GM18867 (cell line): ENCODE measurements at regions not wholly inside any gene's neighbourhood (a gene's known extent, or its start where the extent isn't known, plus 50 kb on each side); places are given as distances from the start of the nearest gene placed in this dataset.
A peak's percentile ranks its signal among the peaks of the same experiment; 100 is the strongest.

Experiments
- ATAC-seq: cut with Tn5 transposase; IDR thresholded peaks from one replicate; pipeline ENCODE4 v1.9.1; 2021; ENCODE audit warnings: mild to moderate bottlenecking, moderate library complexity; ENCODE audit not compliant: unreplicated experiment

DNA sequence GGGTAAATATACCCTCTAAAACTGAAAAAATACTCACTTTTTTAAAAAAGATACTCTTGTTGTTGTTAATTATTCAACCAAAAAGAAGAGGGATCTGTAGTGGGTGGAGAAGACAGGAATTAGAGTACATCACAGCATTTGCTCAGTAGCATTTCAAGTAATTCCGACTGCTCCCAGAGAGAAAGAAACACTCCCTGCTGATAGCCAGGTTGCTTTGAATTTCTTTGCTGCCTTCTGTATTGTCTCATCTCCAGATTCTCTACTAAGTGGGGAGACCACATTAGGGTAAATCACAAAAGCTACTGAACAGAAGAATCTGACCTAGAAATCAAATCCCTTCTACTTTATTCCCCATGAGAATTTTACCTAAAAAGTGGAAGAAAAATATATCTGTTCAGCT, 661.1 kb downstream of the BRINP3 start:
- ATAC-seq = no peak

DNA sequence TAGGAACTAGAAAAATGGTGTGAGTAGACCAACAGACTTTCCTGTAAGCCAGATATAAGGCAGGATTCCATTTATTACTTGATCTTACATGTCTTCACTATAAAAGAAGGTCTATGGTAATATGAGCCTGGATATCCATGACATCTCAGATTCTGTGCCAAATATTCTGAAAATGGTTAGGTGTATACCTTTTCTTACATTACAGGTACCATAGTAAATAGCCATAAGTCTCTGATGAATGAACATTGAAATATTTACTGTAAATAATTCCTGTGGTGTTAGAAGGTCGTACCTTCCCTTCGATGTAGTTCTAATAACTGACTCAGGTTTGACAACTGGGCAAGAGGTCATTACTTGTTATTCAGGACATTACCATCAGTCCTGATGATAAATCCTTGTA, 657.9 kb downstream of the BRINP3 start:
- ATAC-seq = no peak

DNA sequence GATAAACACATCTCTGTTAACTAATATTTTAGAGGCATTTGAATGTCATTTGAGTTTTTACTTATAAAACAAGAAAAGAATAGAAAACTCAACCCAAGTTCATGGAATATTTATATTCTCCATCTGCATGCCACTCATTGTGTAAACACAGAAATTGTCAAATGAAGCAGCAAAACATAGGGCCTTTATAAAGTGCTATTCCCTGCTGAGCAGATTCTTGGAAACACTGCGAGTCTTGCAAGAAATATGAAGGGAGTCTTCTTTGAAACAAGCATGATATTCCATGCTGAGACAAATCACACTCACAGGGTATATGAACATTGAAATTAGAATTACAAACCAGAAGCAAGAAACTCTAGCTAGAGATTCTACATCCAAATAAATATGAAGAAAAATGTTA, 655.8 kb downstream of the BRINP3 start:
- ATAC-seq = no peak

DNA sequence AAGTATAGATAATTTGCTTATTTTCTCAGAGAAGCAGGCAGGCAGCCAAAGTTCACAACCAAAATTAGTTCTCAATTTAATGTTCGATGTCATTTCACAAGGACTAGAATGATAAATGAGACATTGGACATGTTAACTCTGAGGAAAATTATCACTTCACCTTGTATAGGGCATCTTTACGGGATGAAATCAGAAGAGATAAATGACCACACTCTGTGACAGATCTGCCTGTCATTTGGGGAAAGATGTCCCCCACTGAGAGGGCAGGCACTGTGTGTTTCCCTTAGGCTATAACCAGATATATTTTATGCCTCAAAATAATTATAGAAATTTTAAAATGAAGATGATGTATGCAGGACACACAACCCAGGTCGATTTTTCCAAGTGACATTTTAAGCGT, 642.9 kb downstream of the BRINP3 start:
- no peak for ATAC-seq

DNA sequence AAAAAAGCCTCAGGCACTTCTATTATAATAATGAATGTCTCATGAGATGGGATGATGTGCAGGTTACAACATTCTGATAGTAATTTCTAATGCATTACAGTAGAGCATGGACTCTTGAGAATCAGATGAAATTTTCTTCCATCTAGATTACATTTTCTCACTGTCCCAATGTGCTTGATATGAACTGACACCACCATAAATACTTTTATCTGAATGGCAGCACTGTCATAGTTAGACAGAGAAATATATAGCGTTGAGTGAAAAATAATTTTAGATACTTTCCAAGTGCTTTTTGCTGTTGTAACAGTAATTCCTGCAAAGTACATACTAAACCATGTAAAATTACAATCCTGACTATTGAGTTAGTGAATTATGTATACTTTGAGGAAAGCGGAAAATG, 630.1 kb downstream of the BRINP3 start:
- no peak for ATAC-seq

DNA sequence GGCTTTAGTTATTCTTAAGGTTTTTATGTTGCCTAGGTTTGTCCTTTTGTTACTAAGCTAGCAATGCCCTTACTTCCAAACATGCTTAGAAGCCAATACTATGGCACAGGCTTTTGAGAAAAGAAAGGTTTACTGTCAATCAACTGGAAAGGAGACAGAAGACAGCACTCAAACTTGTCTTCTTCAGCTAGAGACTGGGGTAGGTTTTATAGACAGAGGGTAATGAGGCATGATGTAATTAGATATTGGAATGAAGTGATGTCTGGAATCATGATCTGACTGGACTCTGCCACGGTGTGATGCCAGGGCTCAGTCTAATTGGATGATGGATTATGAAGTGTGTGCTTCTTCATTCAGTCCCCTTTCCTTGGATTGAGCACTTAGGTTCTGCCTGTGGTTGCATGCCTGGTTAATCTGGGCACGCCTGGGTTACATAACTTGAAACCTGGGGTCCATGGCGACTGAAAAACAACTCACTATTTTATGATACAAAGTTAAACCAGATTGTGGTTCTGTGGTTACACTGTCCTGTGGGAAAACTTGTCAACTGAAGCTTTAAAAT, 625.8 kb downstream of the BRINP3 start:
- ATAC-seq = no peak

DNA sequence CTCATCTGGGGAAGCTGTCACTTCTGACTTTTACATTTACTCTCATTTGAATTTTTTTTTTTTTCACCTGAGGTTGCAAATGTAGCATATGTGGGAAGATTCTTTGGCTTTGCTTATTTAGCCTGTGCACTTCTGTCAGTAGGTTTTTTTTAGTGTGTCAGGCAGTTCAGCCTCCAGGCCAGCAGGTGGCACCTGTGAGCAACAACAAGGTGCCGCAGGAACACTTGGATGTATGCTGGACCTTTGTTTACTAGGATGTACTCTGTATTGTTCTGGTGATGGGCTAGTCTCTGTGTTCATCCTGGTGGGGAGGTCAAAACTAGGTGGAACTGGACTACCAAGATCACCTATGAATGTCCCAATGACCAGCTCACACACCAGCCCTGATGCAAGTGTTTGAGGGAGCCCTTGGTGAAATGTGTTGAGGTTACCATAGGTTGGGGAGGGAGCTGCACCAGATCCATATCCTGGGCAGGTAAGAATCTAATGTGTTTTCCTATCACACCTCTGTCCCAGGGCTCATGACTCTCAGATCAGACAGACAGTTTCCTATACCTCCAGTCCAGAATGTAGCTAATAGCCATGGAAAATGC, 618.2 kb downstream of the BRINP3 start:
- ATAC-seq = peak; percentile 78

DNA sequence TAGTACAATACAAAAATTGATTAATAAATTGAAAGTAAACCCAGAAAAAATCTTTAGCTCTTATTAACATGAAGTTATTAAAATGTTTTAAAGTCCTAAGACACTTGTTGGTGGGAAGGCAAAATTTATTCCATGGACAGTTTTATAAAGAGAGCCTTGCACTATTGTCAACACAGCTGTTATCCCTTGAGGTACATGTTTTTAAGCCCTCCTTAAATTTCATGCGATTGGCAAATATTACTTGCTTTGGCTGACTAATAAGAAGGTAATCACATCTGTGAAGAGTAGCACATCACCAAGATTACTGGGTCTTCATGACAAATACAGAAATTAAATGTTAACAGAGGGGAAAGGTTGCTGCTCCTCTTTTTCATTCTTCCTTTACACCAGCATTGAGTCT, 611.1 kb downstream of the BRINP3 start:
- ATAC-seq = no peak

DNA sequence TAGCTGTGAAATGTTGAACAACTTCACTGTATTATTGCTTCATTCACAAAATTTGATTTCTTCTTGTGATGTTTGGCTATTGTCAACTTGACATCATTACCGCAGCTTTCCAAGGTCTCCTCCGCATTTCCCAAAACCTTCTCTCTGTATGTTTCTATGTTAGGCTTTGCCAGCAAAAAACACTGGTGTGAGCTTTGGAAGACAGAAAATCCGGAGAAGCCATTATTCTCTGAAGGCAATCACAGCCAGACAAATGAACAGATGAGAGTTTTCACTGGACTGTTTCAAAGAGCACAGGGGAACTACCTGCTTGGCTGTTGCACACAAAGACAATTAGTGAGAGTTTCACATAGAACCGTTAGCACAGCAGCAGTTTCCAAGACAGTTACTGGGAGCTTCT, 609.6 kb downstream of the BRINP3 start:
- ATAC-seq = no peak

DNA sequence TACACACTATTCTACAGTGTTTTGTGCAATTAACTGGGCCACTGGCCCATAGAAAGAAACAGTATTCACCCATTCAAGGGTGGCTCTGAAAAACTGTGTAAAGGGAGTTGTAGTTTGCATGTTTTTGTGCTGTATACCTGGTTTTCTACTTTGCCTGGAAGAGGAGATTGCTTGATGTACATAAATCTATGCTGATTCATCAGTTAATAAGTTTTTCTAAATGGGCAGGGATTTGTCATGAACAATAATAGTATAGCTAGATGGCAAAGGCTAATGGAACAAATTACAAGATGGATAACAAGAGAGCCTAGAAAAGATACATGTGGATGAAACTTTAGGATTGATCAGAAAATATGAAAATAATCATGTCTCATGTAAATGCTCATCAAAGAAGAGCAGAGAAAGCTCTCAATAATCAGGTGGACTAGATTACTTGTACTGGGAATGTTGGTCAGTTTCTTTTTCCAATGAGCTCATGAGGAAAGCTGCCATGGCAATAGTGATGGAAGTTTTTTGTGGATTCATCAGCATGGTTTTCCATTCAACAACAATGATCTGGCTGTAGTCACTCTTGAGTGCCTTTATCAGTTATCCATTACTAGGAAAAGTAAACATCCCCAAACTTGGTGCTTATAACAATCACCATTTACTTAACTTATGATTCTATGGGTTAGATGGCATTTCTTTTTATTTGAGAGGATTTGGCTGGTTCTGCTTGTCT, 602.8 kb downstream of the BRINP3 start:
- ATAC-seq = no peak

DNA sequence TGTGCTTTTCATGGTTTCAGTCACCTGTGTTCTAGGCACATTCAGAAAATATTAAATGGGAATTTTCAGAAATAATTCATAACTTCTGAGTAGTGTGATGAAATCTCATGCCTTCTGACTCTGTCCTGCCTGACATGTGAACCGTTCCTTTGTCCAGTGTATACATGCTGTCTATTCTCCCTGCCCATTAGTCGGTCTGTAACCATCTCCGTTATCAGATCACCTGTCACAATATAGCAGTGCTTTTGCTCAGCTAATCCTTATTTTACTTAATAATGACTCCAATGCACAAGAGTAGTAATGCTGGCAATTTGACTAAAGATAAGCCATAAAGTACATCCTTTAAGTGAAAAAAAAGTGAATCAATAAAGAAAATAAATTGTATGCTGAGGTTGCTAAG, 597.5 kb downstream of the BRINP3 start:
- no peak for ATAC-seq

DNA sequence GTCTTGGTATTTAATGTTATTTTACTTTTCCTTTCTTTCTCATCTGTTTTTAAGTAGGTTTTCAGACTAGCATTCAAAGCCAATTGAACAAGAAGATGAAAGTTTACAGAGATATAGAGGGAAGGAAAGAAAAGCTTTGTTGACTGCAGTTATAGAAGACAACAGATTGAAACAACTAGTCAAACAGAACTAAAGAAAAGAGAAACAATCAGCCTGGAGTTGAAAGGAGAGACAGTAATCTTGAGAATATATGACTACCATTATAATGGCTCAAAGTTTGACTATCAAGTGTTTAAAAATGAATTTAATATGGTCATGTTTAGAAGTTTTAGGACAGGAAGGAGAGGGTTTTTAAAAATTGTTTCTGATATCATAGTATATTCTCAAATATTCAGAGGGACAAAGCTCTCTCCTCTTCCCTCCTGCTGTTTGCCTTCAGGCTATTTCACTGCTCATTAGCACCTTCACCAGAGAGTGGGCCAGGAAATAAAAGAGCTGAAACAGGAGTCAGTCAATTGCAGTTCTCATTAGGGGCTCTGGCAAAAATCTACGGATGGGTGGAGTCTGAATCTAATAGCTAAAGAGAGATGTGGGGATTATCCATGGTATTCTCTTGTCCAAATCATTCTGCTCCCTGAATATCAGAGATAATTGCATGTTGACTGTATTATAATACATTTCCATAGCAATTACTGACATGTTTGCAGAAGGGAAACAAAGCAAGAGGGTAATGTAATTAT, 577.8 kb downstream of the BRINP3 start:
- ATAC-seq = no peak

DNA sequence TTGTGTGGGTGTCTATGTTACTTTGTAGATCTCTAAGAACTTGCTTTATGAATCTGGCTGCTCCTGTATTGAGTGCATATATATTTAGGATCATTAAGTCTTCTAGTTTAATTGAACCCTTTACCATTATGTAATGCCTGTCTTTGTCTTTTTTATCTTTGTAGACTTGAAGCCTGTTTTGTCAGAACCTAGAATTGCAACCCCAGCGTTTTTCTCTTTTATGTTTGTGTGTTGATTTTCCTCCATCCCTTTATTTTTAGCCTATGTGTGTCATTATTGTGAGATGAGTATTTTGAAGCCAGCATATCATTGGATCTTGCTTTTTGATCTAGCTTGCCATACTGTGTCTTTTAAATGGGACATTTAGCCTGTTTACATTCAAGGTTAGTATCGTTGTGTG, 573.2 kb downstream of the BRINP3 start:
- ATAC-seq = no peak

DNA sequence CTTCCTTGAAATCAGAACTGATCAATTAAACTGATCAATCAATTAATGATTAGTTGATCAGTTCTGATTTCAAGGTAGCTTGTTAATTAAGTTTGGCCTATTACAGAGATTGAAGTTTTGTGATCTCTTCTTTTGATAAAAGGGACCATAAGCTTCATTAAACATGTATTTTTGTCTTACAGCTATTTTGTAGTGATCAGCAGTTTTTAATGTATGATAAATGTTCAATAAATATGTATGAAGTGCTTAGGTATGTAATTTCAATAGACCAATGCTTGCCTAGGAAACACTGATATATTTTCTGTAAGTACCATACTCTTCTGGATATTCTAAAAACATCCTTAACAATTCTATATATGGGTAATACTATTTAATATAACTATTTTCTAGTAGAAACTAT, 569.6 kb downstream of the BRINP3 start:
- ATAC-seq = no peak

DNA sequence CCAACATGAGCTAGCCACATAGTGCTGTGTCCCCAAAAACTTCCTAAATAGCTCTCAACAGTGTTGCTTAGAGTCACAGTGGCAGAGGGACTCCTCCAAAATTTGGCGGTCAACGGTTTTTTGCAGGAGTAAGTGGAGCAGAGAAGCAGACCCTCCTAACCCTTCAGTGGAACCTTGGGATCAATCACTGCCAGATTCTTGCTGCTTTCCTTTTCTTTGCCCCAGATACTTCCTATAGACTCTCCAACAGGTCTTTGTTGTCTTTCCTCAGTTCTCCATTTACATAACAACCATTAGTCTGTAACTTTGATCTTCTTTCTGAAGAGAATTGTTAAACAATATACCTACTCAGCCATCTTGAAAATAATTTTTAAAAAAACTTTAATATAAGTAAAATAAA, 556.1 kb downstream of the BRINP3 start:
- ATAC-seq = no peak

DNA sequence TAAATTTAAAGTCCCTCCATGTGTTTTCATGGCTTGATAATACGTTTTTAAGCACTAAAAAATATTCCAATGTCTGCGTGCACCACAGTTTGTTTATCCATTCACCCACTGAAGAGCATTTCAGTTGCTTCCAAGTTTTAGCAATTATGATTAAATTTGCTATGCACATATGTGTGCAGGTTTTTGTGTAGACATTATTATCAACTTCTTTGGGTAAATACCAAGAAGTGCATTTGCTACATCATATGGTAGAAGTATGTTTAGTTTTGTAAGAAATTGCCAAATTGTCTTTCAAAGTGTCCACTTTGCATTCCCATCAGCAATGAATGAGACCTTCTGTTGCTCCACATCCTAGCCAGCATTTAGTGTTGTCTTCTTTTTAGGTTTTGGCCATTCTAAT, 550.0 kb downstream of the BRINP3 start:
- ATAC-seq = no peak

DNA sequence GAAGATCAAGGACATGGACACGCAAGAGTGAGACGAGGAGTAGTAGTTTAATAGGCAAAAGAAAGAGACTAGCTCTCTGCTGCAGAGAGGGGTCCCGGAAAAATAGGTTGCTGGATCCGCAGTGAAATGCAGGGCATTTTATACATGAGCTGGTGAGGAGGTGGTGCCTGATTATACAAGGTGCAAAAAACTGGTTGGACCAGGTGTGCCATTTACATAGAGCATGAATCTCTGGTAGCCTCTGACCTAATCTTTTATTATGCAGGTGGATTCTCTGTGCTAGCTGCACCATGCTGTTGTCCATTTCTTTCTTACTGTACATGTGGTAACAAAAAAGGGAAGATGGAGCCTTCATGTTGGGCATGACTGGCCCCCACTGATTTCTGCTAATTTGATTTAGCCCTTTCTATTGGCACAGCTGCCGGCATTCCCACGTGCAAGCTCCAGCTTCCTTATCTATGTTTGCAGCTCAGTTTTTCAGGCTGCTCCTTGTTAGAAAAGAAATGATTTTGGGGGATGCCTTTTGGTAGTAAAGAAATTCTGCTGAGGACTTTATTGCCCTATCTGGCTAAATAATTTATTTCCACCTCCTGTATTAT, 548.1 kb downstream of the BRINP3 start:
- ATAC-seq = no peak

DNA sequence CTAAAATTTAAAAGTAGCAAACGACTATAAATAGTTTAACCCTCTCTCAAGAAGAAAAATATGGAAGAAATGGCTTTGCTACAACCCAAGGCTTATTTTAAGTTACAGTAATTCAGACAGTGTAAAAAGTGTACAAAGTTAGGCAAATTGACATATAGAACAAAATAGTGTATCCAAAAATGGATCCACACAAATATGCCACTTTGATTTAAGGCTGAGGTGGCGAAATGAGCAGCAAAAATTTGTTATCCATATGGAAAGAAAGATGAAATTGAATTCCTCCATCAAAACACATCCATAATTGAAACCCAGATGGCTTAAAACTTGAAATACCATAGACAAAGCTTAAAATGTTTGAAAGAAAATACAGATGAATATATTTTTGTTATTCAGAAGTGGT, 540.8 kb downstream of the BRINP3 start:
- ATAC-seq = no peak

DNA sequence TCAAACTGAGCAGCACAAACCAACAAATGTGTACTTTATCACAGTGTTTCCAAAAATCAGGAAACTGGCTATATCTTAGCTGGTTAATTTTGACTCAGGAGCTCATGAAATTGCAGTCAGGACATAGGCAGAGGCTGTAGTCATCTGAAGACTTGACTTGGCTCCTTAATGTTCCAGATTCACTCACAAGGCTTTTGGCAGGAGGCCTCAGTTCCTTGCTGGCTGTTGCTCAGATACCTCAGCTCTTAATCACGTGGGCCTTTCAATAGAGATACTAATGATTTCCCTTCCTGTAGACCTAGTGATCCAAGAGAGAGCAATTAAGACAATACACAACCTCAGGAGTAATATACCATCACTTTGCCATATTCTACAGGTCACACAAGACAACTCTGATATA, 537.7 kb downstream of the BRINP3 start:
- no peak for ATAC-seq

DNA sequence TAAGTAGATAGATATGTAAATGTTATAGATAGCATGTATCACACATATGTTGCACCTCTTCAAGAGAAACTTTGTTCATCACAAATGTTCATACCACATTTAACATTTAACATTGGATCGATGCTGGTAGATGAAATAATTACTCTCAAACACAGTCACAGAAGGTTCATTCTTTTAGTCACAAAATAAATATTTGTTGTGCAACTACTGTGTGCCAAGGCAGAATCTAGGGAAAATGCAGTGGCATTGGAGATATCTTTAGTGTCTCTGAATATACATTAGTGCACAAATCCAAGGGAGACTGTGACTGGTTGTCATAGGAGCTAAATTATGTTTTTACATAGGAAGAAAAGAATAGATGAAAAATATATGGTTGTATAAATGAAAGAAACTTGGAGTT, 535.7 kb downstream of the BRINP3 start:
- ATAC-seq = no peak

DNA sequence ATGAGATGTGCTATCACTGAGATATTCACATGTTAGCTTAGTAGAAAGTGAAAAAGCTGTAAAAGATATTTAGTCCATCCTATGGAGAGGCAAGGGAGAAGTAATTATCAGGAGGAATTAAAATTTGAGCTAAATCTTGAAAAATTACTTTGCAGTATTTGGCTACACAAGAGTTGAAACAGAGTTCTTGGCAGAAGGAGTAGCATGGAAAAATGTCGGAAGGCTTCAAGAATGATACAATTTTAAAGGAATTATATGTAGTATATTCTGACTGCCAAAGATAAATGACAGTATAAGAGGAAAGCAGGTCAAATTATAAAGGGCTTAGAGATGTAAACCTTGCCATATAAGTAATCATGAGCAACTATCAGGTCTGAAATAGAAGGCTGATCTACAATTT, 518.9 kb downstream of the BRINP3 start:
- no peak for ATAC-seq

DNA sequence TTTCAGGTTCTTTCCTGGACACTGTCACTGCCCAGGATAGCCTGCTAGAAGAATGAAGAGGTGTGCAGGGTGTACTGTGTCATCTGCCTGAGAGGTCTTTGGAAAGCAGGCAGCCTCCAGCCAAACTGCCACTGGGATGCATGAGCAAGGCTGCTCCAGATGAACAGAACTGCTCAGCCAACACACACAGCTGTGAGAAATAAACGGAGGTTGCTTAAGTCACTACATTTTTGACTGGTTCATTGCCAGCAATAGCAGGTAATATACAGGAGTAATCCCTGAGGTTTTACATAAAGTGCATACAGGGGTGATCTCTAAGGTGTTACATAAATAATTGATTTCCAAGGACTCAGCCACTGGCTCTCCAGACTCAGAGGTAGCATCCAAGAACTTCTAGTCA, 516.9 kb downstream of the BRINP3 start:
- no peak for ATAC-seq
